K562 (cell line): ENCODE measurements at regions not wholly inside any gene's neighbourhood (a gene's known extent, or its start where the extent isn't known, plus 50 kb on each side); places are given as distances from the start of the nearest gene placed in this dataset.

Experiments used
- MAZ ChIP-seq, 2 experiments: fragments of 450-650 bp in 1 of 2; sonication (generic) in 1 of 2; formaldehyde crosslinking; IDR thresholded peaks in 1 of 2; conservative IDR thresholded peaks in 1 of 2; 2 replicates each; pipeline versions ENCODE4 v1.4.0 to v1.5.0; 2020; ENCODE audit warnings: mild to moderate bottlenecking in 1 of 2, missing genetic modification reagents in 1 of 2
- OTX1 ChIP-seq: fragments of 450-650 bp; formaldehyde crosslinking; IDR thresholded peaks from 2 replicates; pipeline ENCODE4 v1.4.0; 2022; ENCODE audit warnings: mild to moderate bottlenecking
- SNRNP70 ChIP-seq: fragments of 200-400 bp; formaldehyde crosslinking; optimal IDR thresholded peaks from 2 replicates; pipeline ENCODE3; 2017; ENCODE audit warnings: low read depth, low read length
- STAT6 ChIP-seq: sonication (generic); formaldehyde crosslinking; IDR thresholded peaks from 2 replicates; pipeline ENCODE4 v1.8.1; 2023; ENCODE audit warnings: mild to moderate bottlenecking, missing genetic modification reagents
- ZNF217 ChIP-seq: sonication (generic); formaldehyde crosslinking; IDR thresholded peaks from 2 replicates; pipeline ENCODE4 v1.8.0; 2022; ENCODE audit warnings: mild to moderate bottlenecking, missing genetic modification reagents
- TF ChIP-seq, protein P1 (sequence below): fragments of 450-650 bp; formaldehyde crosslinking; IDR thresholded peaks from 2 replicates; pipeline ENCODE4 v1.4.0; 2020; ENCODE audit warnings: mild to moderate bottlenecking, mixed read lengths
- TF ChIP-seq, protein P2 (sequence below), 2 experiments: fragments of 250-450 bp in 1 of 2; fragments of 450-650 bp in 1 of 2; sonication (Bioruptor Pico) in 1 of 2; IDR thresholded peaks; 2 replicates each; pipeline versions ENCODE4 v1.6.1 to v1.8.0; 2016 to 2021; ENCODE audit warnings: mild to moderate bottlenecking in 2 of 2, moderate library complexity in 2 of 2, missing compliant biosample characterization in 1 of 2, missing genetic modification characterization in 1 of 2

GRCh38 chr1:199269241-199269640 lies 630.4 kb downstream of the PTPRC start (continued):
- TF ChIP-seq, protein P1, sequence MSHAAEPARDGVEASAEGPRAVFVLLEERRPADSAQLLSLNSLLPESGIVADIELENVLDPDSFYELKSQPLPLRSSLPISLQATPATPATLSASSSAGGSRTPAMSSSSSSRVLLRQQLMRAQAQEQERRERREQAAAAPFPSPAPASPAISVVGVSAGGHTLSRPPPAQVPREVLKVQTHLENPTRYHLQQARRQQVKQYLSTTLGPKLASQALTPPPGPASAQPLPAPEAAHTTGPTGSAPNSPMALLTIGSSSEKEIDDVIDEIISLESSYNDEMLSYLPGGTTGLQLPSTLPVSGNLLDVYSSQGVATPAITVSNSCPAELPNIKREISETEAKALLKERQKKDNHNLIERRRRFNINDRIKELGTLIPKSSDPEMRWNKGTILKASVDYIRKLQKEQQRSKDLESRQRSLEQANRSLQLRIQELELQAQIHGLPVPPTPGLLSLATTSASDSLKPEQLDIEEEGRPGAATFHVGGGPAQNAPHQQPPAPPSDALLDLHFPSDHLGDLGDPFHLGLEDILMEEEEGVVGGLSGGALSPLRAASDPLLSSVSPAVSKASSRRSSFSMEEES (CRISPR knock-in tag) = no peak
- TF ChIP-seq STAT6 (CRISPR knock-in tag) (no peak), ZNF217 (no peak), MAZ (CRISPR knock-in tag; conservative IDR thresholded peaks at IDR 0.05 in 1 of 2, IDR thresholded peaks at IDR 0.05 in 1 of 2) (no peak), OTX1 (CRISPR knock-in tag) (no peak), SNRNP70 (no peak)
- TF ChIP-seq, protein P2, sequence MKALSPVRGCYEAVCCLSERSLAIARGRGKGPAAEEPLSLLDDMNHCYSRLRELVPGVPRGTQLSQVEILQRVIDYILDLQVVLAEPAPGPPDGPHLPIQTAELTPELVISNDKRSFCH (CRISPR knock-in tag; IDR thresholded peaks at IDR 0.05) = no peak
- TF ChIP-seq, protein P2 (tag; IDR thresholded peaks at IDR 0.05) = no peak
